ENCODE measurements at regions not wholly inside any gene's neighbourhood (a gene's known extent, or its start where the extent isn't known, plus 50 kb on each side); places are given as distances from the start of the nearest gene placed in this dataset.

- no peak for TF ChIP-seq EZH2phosphoT487 (IDR thresholded peaks at IDR 0.05; ENCODE audit: borderline replicate concordance)
- TF ChIP-seq ZNF274 (IDR thresholded peaks at IDR 0.05; ENCODE audit: low read depth, low read length) = no peak
Observed at GRCh38 chr7:9874182-9874581, 1099.5 kb upstream of the PHF14 start.
